NCI-H2029 treated with DMSO at 0.1 percent for 48 hours (cell line): ENCODE measurements at regions not wholly inside any gene's neighbourhood (a gene's known extent, or its start where the extent isn't known, plus 50 kb on each side); places are given as distances from the start of the nearest gene placed in this dataset.
"Not testable (repeated sequence)": the region's sequence is repeated elsewhere in the genome, so short reads cannot be mapped to it uniquely, and the experiment has no call there.

Experiments
- DNase-seq: peaks from one replicate; lab custom pipeline; 2025; lab: John Stamatoyannopoulos, UW

DNA sequence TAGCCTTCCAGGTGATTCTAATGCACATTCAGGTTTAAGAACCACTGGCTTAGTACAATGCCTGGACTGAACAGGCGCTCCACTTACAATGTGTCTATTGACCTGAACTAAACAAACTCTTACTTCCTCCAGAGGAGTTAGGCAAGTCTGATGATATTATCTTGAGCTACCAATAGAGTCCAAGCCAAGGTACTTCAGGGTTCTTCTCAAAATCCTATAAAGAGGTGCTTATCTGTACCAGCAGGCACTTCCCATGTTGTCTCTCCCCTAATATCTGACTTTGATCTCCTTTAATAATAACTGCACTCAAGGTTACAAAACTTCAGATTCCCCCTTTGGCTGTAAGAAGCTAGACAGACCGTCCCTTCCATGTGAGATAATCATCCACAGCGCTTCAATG lies 157.0 kb upstream of the SVIL start:
- no peak for DNase-seq

DNA sequence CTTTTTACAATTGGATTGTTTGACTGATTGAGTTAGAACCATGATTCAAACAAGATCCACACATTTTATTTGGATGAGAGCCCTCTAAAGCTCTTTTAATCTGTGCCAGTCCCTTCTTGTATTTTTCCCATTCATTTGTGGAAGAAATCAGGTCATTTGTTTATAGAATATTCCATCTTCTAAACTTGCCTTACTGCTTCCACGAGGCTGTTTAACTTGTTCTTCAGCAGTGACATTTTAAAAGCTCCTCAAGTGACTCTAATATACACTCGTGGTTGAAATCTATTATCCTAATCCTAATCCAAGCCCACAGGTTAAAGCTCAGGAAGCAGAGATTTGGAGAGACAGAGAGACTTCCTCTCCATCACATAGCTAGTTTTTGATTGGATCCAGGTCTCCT lies 155.4 kb upstream of the SVIL start:
- DNase-seq, result no peak

DNA sequence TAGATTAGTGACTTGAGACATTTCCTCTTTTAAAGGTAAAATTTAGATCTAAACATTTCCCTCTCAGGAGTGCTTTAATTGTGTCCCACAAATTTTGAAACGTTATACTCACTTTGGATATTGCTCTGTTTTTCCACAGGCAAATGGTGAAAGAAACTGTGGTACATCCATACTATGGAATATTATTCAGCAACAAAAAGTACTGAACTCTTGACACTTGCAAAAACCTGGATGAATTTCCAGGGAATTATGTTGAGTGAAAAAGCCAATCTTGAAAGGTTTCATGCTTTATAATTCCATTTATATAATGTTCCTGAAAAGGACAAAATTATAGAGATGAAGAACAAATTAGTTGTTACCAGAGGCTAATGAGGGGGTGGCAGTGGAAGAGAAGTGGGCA lies 153.3 kb upstream of the SVIL start:
- DNase-seq, result no peak

DNA sequence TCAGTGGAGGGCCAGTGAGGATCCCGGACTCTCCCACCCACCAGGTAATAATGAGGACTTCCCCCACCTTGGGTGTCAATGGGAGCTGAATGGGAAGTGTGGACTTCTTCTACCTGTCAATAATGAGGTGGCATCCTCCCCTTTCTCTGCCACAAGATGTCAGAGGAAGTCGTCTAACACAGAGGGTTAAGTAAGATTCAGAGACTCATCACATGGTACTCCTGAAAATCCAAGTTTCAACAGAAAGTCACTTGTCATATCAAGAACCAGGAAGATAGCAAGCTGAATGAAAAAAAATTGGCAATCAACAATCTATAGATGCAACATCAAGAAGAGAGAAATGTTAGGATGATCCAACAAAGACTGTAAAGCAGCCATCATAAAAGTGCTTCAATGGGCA lies 150.9 kb upstream of the SVIL start:
- DNase-seq, result no peak

DNA sequence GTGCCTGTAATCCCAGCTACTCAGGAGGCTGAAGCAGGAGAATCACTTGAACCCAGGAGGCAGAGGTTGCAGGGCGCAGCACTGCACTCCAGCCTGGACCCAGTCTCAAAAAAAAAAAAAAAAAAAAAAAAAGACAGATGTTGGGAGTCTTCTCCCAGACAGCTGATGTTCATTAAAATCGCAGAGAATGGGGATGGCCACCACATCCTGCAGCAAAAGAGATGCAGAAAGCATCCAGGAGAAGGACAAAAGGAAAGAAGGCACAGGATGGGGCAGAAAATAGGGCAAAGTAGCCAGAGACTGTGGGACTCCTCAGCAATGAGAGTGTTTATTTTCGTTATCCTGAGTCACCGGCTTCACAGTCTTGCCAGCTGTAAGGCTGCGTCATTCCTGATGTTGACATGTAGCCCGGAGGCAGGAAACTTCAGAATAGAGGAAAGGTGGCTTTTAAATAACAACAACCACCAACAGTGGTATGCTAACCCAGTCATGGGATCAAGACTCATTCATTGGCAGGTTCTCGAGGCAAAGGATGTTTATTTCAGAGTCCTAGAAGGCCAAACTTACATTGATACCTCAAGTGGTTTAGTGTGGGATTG lies 149.5 kb upstream of the SVIL start:
- no peak for DNase-seq

DNA sequence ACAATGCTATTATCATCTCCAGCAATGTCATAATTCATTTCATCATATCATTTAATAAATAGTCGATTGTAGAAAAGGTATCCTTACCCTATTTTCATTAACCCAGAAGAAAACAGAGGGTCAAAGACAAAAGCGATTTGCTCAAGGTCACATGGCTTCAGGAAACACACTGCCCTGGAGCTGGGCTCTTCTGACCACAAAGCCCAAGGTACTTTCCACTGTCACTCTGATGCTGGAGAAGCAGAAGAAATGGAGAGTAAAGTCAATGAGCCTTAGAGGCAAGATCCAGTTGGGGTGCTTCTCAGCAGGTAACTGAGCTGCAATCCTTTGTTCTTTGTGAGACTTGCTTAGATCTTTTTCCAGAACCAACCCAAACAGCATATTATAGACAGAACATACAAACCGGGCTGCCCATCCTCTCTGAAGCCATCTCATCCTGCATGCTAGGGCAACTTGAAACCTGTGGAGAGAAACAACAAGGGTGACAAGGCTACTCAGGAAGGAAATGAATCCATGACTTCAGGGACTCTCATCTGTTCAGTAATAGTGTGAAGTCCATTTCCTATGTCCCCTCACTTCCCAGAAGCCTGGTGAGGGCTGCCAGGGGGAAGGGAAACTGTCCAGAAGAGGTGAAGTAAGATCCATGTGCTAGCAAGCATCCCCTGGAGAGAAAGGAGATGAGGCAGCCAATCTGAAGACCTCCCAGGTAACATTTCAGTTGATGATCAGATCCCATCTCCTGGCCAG lies 148.6 kb upstream of the SVIL start:
- no peak for DNase-seq

DNA sequence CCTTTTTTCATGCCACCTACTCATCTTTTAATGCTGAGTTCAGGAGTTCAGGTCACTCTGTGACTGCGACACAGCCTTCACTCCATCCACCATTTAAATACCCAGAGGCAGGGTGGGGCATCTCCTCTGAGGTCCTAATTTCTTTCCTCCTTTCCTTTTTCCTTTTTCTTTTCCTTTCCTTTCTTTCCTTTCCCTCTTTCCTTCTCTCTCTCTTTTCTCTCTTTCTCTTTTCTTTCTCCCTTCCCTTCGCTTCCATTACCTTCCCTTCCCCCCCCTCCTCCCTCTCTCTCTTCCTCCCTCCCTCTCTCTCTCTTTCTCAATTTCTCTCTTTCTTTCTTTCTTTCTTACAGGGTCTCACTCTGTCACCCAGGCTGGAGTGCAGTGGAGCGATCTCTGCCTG lies 145.9 kb upstream of the SVIL start:
- no peak for DNase-seq

DNA sequence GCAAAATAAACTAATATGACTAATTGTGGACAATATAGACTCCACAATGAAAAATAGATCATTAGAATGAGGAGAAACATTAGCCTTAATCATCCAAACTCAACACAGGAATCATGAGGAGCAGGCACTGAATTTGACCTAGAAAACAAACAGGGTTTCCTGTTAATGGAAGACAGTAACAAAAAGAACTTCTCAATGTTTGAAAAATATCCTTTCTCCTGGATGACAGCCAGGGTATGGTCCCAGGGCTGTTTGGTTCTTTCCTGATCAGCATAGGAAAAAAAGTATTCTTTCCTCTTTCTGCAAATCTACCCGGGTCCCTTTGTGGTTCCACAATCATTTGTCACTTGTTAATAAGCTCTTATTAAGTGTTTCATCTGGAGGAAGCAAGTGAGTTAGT lies 145.3 kb upstream of the SVIL start:
- no peak for DNase-seq

DNA sequence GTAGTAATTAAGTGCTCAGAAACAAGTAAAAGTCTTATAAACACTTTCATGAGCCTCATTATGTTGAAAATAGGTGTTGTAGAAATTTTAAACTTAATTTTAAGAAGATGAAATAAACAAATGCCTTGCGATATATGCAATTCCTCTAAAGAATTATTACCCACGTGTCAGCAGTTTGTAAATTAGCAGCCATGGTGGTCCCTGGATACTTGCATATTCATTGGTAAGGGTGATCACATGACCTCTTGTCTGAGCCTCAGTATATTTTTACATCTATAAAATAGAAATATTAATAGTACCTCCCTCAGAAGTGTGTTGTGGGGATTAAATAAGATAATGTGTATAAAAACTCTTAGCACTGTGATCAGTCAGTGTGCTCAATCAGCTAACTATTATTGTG lies 141.5 kb upstream of the SVIL start:
- DNase-seq, result no peak

DNA sequence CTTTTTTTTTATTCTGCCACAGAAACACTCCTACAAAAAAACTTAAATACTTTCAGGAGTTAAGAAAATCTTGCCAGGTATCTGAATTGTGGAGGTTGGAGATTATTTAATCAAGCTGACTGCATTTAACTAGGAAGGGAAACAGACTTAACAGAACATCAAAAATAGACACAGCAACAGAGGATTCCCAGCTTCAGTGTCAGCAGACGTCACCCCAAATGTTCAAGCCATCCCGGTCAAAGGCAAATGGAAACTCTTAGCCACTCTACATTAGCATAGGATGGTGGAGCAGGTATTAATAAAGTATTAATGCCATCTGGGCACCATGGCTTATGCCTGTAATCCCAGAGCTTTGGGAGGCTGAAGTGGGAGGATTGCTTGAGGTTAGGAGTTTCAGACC lies 139.7 kb upstream of the SVIL start:
- no peak for DNase-seq

DNA sequence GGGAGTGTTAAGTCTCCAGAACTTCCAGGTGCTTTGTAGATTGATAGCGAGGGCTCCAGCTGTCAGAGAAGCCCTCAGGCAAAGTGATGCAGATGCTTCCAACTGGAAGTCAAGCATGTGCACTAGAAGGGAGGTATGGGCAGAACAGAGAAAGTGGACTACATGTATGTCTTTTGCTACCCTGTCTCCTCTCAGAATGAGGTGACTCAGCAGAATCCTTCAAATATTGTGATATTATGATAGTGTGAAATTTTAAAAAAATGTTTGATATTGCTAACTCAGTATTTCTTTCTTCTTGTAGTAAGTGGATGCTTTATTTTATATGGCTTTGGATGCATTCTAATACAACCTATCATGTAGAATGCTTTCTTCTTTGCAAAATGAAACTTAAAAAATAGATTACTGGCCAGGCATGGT lies 138.9 kb upstream of the SVIL start:
- DNase-seq, result no peak

DNA sequence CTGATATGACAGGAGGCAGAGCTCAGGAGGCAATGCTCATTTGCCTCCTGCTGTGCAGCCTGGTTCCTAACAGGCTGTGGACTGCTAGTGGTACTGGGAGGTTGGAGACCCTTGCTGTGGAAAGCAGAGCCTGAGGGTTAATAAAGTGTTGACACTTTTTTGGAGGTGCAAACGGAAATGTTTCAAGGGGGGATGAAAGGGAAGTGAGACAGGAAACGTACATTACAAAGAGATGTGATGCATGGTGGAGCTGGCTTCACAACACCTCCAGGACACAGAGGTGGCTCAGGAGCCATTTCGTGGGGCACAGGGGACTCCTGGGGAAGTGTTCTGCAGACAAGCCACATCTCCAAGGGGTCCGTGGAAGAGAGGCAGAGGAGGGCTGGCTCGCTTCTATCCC lies 137.6 kb upstream of the SVIL start:
- no peak for DNase-seq

DNA sequence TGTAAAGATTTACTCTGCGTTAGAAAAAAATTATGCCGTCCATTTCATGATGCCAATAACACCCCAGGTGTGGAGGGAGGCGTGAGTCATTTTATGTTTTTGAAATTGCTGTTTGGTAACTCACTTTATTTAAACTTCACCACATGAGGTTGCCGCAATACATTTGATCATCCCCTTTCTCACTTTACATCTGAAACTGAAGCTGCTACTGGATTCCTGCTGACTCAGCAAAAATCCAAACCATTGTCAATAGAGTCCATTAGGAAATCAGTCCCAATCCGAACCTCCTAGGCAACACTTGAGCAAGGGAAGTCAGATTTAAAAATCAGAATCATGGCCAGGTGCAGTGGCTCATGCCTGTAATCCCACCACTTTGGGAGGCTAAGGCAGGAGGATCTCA lies 136.6 kb upstream of the SVIL start:
- DNase-seq, result no peak

DNA sequence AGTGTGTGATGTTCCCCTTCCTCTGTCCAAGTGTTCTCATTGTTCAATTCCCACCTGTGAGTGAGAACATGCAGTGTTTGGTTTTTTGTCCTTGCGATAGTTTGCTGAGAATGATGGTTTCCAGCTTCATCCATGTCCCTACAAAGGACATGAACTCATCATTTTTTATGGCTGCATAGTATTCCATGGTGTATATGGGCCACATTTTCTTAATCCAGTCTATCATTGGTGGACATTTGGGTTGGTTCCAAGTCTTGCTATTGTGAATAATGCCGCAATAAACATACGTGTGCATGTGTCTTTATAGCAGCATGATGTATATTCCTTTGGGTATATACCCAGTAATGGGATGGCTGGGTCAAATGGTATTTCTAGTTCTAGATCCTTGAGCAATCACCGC lies 134.5 kb upstream of the SVIL start:
- DNase-seq, result not testable (repeated sequence)

DNA sequence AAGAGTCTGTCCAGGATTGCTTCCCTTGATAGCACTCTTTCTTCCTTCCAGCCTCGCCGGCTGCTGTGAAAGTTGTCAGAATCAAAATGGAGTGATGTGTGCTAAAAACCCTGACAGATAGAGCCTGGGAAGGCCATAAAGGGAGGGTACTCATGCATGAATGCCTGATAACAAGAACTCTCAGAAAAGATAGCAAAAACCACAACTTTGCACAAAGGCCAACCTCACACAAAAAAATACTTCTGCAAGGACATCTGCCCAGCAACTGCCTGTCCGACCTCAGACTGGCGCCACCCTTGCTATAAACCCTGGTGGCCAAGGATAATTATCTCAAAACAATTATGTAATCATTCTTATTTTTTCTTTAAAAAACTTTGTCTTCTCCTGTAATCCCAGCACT lies 133.2 kb upstream of the SVIL start:
- DNase-seq, result no peak

DNA sequence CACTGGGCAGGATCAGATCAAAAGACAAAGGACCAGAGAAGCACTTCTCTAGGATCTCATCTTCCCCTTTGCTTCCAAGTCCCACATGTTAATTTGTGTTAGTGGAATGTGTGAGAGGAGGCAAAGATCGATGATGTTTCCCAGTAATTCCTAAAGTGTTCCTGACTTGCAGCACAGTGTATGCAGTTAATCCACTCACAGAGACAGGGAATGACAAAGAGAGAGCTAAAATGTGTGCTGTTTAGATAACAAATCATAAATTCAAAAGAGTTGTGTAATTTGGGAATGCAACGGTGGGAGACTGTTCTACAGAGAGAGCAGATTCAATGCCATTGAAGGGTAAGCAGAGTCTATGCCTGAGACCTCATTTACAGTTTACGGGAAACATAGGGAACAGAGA lies 132.0 kb upstream of the SVIL start:
- no peak for DNase-seq

DNA sequence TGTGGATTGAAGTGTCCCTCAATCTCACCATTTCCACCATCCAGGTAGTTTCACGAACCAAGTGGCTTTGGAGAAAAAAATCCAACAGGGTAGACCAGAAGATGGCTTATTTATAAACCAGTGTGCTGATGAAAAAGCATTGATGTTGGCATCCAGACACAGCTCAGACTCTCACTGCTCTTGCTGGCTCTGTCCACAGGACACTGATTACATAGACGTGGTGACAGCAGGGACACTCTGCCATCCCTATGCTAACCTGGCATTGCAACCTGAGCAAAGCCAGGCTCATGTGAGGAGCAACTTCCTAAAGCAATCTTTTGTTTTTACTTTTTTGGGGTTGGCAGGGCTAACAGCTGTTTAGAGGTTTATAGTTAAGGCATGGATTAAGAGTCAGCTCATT lies 130.6 kb upstream of the SVIL start:
- no peak for DNase-seq

DNA sequence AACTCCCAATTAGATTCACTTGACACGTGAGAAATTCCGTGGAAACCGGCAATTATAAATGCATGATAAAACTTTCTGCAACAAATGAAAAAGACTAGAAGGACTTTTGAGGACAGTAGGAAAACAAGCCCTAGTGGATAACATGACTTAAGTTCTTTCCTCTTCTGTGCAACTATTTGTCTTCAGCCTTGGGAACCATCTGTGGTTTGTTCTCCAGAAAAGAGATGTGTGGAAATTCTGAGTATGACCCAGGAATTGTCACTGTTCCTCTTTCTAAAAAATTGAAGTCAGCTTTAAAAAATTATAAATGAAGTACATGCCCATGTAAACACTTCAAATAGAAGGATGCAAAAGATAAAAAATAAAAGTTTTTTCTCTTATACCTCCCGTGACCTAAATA lies 128.6 kb upstream of the SVIL start:
- DNase-seq, result no peak

DNA sequence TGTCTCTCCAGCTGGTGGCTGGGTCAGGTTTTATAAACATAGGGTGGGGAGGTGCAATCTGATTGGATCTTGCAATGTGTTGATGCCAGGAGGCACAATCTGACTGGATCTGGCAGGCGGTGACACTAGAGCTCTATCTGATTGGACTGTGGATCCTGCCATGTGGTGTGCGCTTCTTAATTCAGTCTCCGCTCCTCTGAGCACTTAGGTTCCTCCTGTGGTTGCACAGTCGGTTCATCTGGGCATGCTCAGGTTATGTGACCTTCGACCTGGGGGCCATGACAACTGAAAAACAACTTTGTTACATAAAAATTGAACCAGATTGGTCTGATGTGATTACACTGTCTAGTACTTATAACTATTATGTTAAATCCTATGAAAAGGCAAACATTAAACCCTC lies 127.1 kb upstream of the SVIL start:
- no peak for DNase-seq

DNA sequence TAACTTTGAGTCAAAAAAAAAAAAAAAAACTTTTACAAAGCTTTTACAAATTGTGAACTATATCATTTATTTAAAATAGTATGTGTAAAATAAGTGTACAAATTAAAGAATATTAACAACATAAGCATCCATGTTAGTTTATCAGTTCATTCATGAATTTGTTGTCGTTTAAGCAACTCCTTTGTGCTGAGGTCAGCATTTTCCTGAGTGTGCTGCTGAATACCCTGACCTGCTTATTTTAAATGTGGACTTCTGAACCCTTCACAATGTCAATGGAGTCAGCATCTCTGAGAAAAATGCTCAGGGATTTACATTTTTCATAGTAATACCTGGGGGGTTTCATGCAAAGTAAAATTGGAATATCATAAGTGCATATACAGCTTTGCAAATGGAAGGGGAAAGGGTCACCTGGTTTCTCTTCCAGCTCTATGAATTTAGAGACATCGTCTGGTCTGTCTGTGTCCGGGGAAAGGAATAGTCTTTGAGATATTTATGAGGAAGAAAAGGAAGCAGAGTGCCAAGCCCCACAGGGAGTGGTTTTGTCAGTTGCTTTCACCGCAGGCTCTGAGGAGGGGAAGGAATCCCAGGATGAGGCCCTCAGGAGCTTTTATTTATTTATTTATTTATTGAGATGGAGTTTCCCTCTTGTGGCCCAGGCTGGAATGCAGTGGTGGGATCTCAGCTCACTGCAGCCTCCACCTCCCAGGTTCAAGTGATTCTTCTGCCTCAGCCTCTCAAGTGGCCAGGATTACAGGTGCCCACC lies 125.5 kb upstream of the SVIL start:
- DNase-seq, result no peak

DNA sequence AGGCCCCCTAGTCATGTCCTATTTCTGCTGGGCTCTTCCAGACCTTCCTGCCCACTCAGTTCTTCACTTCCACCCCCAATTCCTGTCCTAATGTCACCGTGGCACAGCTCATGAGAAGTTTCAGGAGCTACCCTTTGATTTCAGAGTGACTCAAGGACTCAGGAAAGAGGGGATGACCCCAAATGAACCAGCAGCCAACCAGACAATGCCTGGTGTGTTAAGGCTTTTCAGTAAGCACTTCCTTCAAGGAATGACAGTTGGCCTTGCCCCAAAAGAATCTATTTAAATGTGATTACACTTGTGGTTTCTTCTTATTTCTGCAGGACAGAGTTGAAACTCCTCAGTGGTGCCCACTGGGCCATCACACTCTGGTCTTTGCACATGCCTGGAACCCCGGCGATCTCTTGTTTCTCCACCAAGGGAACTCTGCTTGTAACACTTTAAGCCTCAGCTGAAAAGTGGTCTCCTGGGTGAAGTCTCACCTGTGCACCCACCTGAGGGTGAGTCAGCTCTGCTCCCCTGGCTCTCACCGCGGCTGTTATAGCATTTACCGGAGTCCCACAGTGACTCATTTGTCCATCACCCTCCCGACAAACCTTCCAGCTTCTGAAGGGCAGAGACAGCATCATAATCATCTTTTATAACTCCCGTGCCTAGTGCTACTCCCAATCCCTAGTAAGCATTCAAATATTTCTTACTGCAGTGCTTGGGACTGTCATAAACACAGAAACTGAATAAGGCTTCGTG lies 123.0 kb upstream of the SVIL start:
- no peak for DNase-seq

DNA sequence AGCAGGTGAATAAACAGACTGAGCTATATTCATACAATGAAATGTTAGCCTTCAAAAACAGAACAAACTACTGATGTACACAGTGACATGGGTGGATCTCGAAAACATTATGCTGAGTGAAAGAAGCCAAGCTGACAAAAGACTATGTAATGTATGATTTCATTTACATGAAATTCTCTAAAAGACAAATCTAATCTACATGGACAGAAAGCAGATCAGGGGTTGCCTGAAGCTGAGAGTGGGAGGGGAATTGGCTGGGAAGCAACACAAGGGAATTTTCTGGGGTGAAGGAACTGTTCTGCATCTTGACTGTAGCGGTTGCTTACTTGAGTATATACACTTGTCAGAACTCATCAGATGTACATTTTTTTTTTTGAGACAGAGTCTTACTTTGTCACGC lies 121.7 kb upstream of the SVIL start:
- DNase-seq, result no peak

DNA sequence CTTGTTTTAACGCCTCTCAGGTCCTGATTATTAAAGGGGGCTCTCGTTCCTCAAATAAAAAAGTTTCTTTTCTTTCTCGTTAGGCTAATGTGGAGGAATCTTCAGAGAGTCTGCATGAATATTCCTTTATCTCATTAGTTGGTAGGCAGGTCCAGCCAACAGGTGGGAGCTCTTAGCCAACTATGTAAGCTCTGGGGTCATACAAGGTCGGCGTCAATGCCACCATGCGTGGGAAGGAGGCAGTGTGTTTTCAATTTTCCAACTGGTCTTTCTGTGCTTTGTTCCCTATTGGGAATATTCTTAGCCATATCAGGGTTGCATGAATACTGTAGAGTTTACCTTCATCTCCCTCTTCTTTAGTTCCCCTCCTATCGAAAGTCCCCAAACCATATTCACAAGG lies 118.5 kb upstream of the SVIL start:
- DNase-seq, result no peak
